Glutamatergic neuron (in vitro differentiated cells): ENCODE measurements at regions not wholly inside any gene's neighbourhood (a gene's known extent, or its start where the extent isn't known, plus 50 kb on each side); places are given as distances from the start of the nearest gene placed in this dataset.

Experiments
- DNase-seq: peaks from one replicate; pipeline ENCODE4 v3.0.0; 2022
- H3K27ac Mint-ChIP-seq: one replicate; pipeline ENCODE4 v1.8.0; 2020; ENCODE audit warnings: mild to moderate bottlenecking, mixed read lengths, inconsistent platforms; ENCODE audit not compliant: unreplicated experiment
- H3K27me3 Mint-ChIP-seq: one replicate; pipeline ENCODE4 v1.8.0; 2020; ENCODE audit warnings: mild to moderate bottlenecking, moderate library complexity, mixed read lengths, inconsistent platforms; ENCODE audit not compliant: unreplicated experiment
- H3K36me3 Mint-ChIP-seq: one replicate; pipeline ENCODE4 v1.8.0; 2020; ENCODE audit warnings: mild to moderate bottlenecking, mixed read lengths, inconsistent platforms; ENCODE audit not compliant: unreplicated experiment
- H3K4me1 Mint-ChIP-seq: one replicate; pipeline ENCODE4 v1.8.0; 2020; ENCODE audit warnings: mild to moderate bottlenecking, low read depth, mixed read lengths, inconsistent platforms; ENCODE audit not compliant: unreplicated experiment
- H3K4me3 Mint-ChIP-seq: one replicate; pipeline ENCODE4 v1.8.0; 2020; ENCODE audit warnings: mild to moderate bottlenecking, mixed read lengths, inconsistent platforms; ENCODE audit not compliant: unreplicated experiment
- H3K9me3 Mint-ChIP-seq: one replicate; pipeline ENCODE4 v1.8.0; 2020; ENCODE audit warnings: mild to moderate bottlenecking, moderate library complexity, mixed read lengths, inconsistent platforms; ENCODE audit not compliant: unreplicated experiment
- TF ChIP-seq, protein P1 (sequence below): fragments of 200-600 bp; sonication (generic); IDR thresholded peaks from one replicate; pipeline ENCODE4 v1.5.0; 2021; ENCODE audit not compliant: partially characterized antibody, unreplicated experiment

DNA sequence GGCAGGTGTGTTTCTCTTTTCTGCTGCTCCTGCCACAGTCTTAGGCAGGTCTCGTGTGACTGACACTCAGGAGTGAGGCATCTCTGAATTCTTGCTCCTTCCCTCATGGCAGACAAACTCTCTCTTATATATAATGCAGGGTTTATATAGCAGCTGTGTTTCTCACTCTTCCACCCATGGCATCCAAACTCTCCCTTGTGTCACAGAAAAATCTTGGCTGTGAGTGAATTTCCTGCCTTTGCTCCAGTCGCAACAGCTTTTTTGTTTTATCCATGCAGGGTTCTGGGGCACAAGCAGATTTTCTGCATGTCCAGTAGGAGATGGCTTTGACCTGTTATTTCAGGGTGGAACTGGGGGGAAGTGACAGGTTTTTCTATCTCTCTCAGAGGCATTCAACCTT is 1275.5 kb downstream of the ADGRL3 start:
- H3K27ac Mint-ChIP-seq: no peak overlapping the region
- no peaks in the 10 kb centered on the region for H3K36me3 Mint-ChIP-seq
- no peaks in the 10 kb centered on the region for H3K27me3 Mint-ChIP-seq
- no peak overlapping the region for H3K4me3 Mint-ChIP-seq
- DNase-seq: no peak
- TF ChIP-seq, protein P1, sequence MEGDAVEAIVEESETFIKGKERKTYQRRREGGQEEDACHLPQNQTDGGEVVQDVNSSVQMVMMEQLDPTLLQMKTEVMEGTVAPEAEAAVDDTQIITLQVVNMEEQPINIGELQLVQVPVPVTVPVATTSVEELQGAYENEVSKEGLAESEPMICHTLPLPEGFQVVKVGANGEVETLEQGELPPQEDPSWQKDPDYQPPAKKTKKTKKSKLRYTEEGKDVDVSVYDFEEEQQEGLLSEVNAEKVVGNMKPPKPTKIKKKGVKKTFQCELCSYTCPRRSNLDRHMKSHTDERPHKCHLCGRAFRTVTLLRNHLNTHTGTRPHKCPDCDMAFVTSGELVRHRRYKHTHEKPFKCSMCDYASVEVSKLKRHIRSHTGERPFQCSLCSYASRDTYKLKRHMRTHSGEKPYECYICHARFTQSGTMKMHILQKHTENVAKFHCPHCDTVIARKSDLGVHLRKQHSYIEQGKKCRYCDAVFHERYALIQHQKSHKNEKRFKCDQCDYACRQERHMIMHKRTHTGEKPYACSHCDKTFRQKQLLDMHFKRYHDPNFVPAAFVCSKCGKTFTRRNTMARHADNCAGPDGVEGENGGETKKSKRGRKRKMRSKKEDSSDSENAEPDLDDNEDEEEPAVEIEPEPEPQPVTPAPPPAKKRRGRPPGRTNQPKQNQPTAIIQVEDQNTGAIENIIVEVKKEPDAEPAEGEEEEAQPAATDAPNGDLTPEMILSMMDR: no peak
- no peaks in the 10 kb centered on the region for H3K9me3 Mint-ChIP-seq
- no peaks in the 10 kb centered on the region for H3K4me1 Mint-ChIP-seq

DNA sequence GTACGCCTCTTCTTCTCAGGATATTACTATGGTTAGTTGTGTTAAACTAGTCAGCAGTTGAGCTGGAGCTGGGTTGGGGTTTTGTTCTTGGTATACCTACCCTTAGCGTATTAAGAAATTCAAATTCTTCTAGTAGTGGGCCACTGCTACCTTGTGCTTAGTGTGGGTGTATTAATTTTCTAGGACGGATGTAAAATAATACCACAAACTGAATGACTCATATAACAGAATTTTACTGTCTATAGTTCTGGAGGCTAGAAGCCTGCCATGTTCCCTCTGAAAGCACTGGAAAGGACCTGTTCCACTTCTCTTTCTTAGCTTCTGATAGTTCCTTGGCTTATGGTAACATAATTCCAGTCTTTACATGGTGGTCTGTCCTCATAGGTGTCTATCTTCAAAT is 1274.7 kb downstream of the ADGRL3 start:
- peaks cover 2% of the 10 kb centered on the region for H3K27me3 Mint-ChIP-seq
- H3K36me3 Mint-ChIP-seq: no peaks in the 10 kb centered on the region
- no peaks in the 10 kb centered on the region for H3K9me3 Mint-ChIP-seq
- TF ChIP-seq, protein P1: no peak
- DNase-seq: no peak
- H3K4me1 Mint-ChIP-seq: no peaks in the 10 kb centered on the region
- no peak overlapping the region for H3K27ac Mint-ChIP-seq
- no peak overlapping the region for H3K4me3 Mint-ChIP-seq

- H3K27ac Mint-ChIP-seq: no peak overlapping the region
- peaks cover 2% of the 10 kb centered on the region for H3K27me3 Mint-ChIP-seq
- no peak overlapping the region for H3K4me3 Mint-ChIP-seq
- no peaks in the 10 kb centered on the region for H3K9me3 Mint-ChIP-seq
- DNase-seq: no peak
- no peaks in the 10 kb centered on the region for H3K36me3 Mint-ChIP-seq
- TF ChIP-seq, protein P1: no peak
- no peaks in the 10 kb centered on the region for H3K4me1 Mint-ChIP-seq
These were observed 1270.9 kb downstream of the ADGRL3 start for GRCh38 chr4:62471021-62471420.

DNA sequence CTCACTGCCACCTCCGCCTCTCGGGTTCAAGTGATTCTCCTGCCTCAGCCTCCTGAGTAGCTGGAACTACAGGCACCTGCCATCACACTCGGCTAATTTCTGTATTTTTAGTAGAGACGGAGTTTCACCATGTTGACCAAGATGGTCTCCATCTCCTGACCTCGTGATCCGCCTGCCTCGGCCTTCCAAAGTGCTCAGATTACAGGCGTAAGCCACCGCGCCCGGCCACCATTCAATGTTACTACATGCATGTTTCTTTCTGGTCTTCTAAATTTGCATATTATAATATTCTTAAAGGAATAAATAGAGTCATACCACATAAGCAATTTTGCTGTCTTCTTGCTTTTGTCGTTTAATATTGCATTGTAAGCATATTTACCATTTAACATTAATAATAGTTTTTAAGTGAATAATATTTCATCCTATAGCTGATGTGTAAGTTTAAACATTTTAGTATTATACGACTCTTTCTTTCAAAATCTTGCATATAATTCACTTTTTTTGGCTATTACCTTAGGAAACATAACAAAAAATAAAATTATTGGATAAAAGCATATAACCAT is 1270.4 kb downstream of the ADGRL3 start:
- H3K27me3 Mint-ChIP-seq: peaks cover 2% of the 10 kb centered on the region
- H3K9me3 Mint-ChIP-seq: no peaks in the 10 kb centered on the region
- TF ChIP-seq, protein P1: no peak
- H3K4me1 Mint-ChIP-seq: no peaks in the 10 kb centered on the region
- no peak for DNase-seq
- no peak overlapping the region for H3K4me3 Mint-ChIP-seq
- no peaks in the 10 kb centered on the region for H3K36me3 Mint-ChIP-seq
- H3K27ac Mint-ChIP-seq: no peak overlapping the region

DNA sequence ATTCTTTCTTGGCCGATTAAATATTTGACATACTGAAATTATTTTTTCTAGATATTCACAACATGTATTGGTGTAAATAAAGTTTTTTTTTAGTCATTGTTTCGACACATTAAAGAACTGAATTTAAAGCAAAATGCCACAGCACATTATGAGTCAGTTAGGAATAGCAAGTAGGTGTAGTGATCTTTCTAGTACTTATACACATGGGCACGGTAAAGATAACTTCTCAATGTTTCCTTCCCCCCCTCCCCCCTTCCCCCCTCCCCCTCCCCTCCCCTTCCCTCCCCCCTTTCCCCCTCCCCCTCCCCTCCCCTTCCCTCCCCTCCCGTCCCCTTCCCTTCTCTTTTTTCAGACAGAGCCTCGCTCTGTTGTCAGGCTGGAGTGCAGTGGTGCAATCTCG is 1269.9 kb downstream of the ADGRL3 start:
- TF ChIP-seq, protein P1: no peak
- Mint-ChIP-seq H3K36me3 (no peaks in the 10 kb centered on the region), H3K27me3 (peaks cover 2% of the 10 kb centered on the region), H3K9me3 (no peaks in the 10 kb centered on the region), H3K4me3 (no peak overlapping the region), H3K27ac (no peak overlapping the region), H3K4me1 (no peaks in the 10 kb centered on the region)
- no peak for DNase-seq
